ENCODE measurements at regions not wholly inside any gene's neighbourhood (a gene's known extent, or its start where the extent isn't known, plus 50 kb on each side); places are given as distances from the start of the nearest gene placed in this dataset.
A peak's percentile ranks its signal among the peaks of the same experiment; 100 is the strongest.
"Not testable (repeated sequence)": the region's sequence is repeated elsewhere in the genome, so short reads cannot be mapped to it uniquely, and the experiment has no call there.

DNA sequence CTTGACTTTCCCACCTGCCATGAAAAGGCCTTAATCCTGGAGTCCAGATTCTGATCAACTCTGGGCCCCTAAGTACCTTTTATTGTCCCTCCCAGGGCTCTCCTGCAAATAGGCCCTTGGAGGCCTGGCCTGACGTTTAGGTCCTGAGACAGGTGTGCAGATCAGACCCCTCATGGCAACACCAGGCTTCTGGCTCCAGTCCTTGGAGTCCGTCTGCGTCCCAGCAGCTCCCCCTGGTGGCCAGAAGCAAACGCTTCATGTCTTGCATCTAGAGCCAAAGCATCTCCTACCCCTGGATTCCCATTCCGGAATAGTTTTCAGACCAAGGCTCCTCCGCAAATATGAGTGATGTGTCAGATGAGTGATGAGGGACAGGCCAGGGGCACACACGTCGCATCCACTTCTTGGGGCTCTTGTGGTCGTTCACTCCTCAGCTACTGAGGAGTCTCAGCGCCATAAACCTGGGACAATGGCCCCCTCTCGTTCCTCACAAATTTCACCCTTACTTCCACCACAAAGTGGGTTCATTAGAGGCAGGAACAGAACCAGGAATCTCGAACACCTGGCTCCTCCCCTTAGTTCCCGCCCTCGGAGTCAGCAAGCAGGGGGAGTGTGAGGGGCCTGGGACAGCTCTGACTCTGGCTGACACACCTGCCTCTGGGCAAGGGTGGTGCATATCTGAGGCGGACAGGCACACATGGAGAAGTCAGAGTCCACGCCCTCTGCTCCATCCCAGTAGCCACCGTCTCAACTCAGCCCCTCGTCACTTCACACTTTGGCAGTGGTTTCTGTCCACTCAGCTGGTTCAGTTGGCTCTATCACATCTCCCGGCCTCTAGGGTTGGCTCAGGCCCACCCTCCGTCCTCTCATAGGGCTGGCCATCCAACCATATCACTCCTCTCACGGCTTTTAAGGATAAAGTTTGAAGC lies 77.9 kb upstream of the PWP1 start:
- DNase-seq, result peak; percentile 60

GRCh38 chr12:107608779-107609178 lies 76.8 kb upstream of the PWP1 start:
- not testable (repeated sequence) for DNase-seq

DNA sequence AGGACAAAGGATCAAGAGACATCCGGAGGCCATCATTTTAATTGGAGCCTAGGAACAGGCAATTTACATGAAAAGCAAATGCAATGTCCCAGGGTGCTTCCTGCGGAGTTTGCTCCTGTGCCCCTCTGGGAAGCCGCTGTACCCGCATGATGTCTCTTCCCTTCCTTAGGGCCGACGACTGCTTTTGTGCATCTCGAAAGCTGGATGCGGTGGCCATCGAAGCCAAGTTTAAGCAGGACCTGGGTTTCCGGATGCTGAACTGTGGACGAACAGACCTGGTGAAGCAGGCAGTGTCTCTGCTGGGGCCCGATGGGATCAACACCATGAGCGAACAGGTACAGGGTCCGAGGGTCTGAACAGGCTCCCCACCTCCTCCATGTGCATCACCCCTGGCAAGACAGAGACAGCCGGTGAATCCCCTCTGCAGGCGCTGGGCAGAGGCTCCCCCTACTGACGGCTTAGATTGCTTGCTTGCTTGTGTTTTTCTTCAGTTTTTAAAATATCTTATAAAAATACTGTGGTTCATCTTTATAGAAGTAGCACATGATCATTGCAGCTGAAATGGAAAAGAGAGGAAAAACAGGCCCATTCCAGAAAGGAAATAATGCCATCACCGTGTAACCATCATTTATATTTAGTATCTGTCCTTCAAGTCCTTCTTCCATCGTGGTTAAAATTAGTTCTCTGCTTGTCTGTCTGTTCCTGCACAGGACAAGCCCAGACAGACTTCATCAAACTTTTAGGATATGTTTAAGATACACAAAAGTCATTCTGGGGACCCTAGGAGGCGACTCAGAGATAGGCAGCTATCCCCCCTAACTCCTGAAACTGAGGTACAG lies 75.4 kb upstream of the PWP1 start:
- DNase-seq, result peak; percentile 10

GRCh38 chr12:107612508-107612907 lies 73.1 kb upstream of the PWP1 start:
- no peak for DNase-seq

DNA sequence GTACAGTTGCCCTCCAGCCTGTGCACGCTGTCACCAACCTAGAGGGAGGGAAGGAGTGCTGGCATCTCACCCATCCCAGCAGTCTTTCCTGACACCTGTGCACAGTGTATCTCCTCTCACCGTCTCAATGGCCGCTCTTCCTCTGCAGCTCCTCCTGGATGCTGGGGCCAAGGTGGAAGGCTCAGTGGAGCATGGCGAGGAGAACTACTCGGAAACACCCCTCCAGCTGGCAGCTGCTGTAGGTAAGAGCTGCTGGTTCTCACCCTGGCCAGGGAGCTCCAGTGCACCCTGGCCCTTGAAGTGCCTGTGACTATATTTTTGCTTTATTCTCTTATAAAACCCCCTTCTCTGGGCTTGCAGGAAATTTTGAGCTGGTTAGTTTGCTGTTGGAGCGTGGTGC lies 68.7 kb upstream of the PWP1 start:
- DNase-seq, result no peak

DNA sequence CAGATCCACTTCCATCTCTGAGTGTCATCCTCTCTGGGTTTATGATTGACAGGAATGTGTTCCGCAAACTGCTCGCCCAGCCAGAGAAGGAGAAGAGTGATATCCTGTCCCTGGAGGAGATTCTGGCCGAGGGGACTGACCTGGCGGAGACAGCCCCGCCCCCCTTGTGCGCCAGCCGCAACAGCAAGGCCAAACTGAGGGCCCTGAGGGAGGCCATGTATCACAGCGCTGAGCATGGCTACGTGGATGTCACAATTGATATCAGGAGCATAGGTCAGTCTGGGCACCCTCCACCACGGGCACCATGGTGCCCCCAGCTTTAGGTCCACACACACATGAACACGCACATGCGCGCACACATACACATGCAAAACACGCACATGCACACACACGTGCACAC lies 67.5 kb upstream of the PWP1 start:
- no peak for DNase-seq

DNA sequence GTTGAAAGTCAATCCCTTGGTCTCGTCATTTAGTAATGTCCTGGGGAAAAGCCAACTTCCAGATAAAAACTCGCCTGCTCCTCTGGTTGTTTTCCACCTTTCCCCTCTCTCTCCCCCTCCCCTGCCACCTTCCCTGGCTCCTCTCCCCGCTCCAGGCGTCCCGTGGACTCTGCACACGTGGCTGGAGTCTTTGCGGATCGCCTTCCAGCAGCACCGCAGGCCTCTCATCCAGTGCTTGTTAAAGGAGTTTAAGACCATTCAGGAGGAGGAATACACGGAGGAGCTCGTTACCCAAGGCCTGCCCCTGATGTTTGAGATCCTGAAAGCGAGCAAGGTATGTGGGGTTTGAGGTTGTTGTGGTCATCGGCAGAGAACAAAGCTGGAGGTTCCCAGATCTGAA lies 65.8 kb upstream of the PWP1 start:
- no peak for DNase-seq

DNA sequence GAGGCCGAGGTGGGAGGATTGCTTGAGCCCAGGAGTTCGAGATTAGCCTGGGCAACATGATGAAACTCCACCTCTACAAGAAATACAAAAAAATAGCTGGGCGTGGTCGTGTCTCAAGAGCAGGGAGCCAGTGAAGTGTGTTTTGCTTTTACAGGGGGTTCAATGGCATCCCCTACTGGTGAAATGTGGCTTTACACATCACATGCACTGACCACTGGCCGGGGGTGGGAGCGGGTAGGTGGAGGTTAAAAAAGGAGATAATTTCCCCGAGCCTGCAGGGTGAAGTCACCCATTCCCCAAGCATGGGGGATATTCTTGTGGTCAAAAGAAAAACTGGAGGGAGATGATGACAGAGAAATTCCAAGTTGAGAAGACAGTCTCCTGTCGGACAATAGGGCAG lies 63.6 kb upstream of the PWP1 start:
- DNase-seq, result no peak

- no peak for DNase-seq
These were observed 61.1 kb upstream of the PWP1 start for GRCh38 chr12:107624493-107624892.

GRCh38 chr12:107631715-107632114 lies 53.9 kb upstream of the PWP1 start:
- DNase-seq, result no peak

GRCh38 chr12:107632246-107632645 lies 53.4 kb upstream of the PWP1 start:
- DNase-seq, result no peak

GRCh38 chr12:107634530-107634929 lies 51.1 kb upstream of the PWP1 start:
- no peak for DNase-seq

GRCh38 chr12:107635139-107635538 lies 50.5 kb upstream of the PWP1 start:
- DNase-seq, result no peak
